Transverse colon (tissue), 4 donors: ENCODE measurements at regions not wholly inside any gene's neighbourhood (a gene's known extent, or its start where the extent isn't known, plus 50 kb on each side); places are given as distances from the start of the nearest gene placed in this dataset.
A peak's percentile ranks its signal among the peaks of the same experiment; 100 is the strongest.

ENCODE experiments used
- DNase-seq: peaks from one replicate; pipeline ENCODE4 v3.0.0-alpha.2; 2019
- H3K27ac ChIP-seq, 4 donors: fragments of 200-600 bp; sonication (generic); 2 replicates each; pipeline ENCODE4 v1.5.1; 2016 to 2018; ENCODE audit warnings: inconsistent platforms in 4 of 4
- H3K27me3 ChIP-seq: fragments of 200-600 bp; sonication (generic); 2 replicates; pipeline ENCODE4 v1.5.1; 2017; ENCODE audit warnings: inconsistent platforms
- H3K36me3 ChIP-seq, 4 donors: fragments of 200-600 bp; sonication (generic); 2 replicates each; pipeline ENCODE4 v1.5.1; 2017 to 2019; ENCODE audit warnings: inconsistent platforms in 4 of 4
- H3K4me1 ChIP-seq, 4 donors: fragments of 200-600 bp; sonication (generic); 2 replicates each; pipeline ENCODE4 v1.5.1; 2017 to 2020; ENCODE audit warnings: inconsistent platforms in 4 of 4
- H3K4me3 ChIP-seq, 4 donors: fragments of 200-600 bp; sonication (generic); 1 replicate in 1 of 4; 2 replicates in 3 of 4; pipeline versions ENCODE4 v1.5.1 to v1.6.1; 2017 to 2019; ENCODE audit warnings: inconsistent platforms in 4 of 4
- H3K9me3 ChIP-seq, 2 donors: fragments of 200-600 bp; sonication (generic); 2 replicates each; pipeline ENCODE4 v1.5.1; 2017 to 2019; ENCODE audit warnings: inconsistent platforms in 2 of 2
- EP300 ChIP-seq: sonication (generic); formaldehyde crosslinking; IDR thresholded peaks from one replicate; pipeline ENCODE4 v1.6.1; 2017; ENCODE audit warnings: antibody characterized with exemption, low read depth
- POLR2A ChIP-seq: fragments of 450-650 bp; IDR thresholded peaks from one replicate; pipeline ENCODE4 v1.6.1; 2016; ENCODE audit warnings: antibody characterized with exemption, mild to moderate bottlenecking, moderate library complexity
- POLR2AphosphoS5 ChIP-seq, 3 donors: sonication (generic); formaldehyde crosslinking; IDR thresholded peaks; one replicate each; pipeline ENCODE4 v1.6.1; 2016; ENCODE audit warnings: antibody characterized with exemption in 3 of 3
- WGBS, 2 donors: methylation state at CpG; one replicate each; pipeline ENCODE4 v1.1.5; 2018; ENCODE audit warnings: low coverage in 1 of 2; 5-methylcytosine and 5-hydroxymethylcytosine counted together
- in situ Hi-C, 4 donors: fragments of 200-750 bp; cut with MboI; loops; one replicate each; pipeline versions ENCODE4 v1.15.0 to v1.15.1; 2017; ENCODE audit warnings: low sequenced_read_pairs in 3 of 4, low pct_ligation_motif_present in 1 of 4, low pct_unique_long_range_greater_than_20kb in 1 of 4
- intact Hi-C: fragments of 100-400 bp; cut with DNase I; formaldehyde crosslinking; loops from one replicate; pipeline ENCODE4 v1.15.1; 2023; ENCODE audit warnings: low total_unique reads
- TF ChIP-seq, protein P1 (sequence below), 5 experiments: fragments of 200-600 bp in 3 of 5; fragments of 450-650 bp in 2 of 5; sonication (generic) in 3 of 5; IDR thresholded peaks; 1 replicate in 2 of 5; 2 replicates in 3 of 5; pipeline ENCODE4 v1.5.1; 2016 to 2017; ENCODE audit warnings: antibody characterized with exemption in 5 of 5, inconsistent platforms in 3 of 5, mild to moderate bottlenecking in 2 of 5, moderate library complexity in 1 of 5

DNA sequence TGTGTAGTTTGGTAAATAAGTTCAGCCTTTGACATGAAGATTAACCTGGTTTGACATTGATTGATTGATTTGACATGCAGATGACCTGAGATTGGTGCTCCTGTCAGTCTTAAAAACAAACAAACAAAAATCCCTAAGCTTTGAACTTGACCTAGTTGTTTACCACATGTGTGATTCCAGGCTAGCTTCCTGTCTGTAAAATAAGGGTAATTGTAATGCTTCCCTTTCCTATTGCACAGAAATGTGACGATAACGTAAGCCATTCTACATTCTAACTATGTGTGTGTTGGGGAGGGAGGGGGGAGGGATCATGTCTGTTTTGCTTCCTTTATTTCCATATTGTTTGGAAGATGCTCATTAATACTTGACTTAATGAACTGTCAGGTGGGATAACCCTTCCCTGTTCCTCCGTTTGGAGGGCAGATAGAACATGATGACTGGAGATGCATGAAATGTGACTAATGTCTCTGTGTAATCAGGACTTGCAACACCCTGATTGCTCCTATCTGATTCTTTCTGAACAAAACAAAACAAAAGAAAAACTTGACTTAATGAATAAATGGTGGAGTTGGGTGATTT is 106.1 kb upstream of the CLMP start:
- DNase-seq: no peak
- H3K4me1 ChIP-seq: peaks cover 8 to 13% (median 10%) of the 10 kb centered on the region in 4 donors
- no peak overlapping the region for H3K27ac ChIP-seq
- peaks cover 28% of the 10 kb centered on the region for H3K27me3 ChIP-seq
- WGBS, 2 donors: 46 to 59% methylated on average over 3 of the region's 3 CpGs
- intact Hi-C loops: loop anchor here (5.0 kb wide), 1 partner anchor 176 kb away; no protein-coding TSS in a partner anchor
- no peaks in the 10 kb centered on the region for H3K9me3 ChIP-seq
- TF ChIP-seq, protein P1, sequence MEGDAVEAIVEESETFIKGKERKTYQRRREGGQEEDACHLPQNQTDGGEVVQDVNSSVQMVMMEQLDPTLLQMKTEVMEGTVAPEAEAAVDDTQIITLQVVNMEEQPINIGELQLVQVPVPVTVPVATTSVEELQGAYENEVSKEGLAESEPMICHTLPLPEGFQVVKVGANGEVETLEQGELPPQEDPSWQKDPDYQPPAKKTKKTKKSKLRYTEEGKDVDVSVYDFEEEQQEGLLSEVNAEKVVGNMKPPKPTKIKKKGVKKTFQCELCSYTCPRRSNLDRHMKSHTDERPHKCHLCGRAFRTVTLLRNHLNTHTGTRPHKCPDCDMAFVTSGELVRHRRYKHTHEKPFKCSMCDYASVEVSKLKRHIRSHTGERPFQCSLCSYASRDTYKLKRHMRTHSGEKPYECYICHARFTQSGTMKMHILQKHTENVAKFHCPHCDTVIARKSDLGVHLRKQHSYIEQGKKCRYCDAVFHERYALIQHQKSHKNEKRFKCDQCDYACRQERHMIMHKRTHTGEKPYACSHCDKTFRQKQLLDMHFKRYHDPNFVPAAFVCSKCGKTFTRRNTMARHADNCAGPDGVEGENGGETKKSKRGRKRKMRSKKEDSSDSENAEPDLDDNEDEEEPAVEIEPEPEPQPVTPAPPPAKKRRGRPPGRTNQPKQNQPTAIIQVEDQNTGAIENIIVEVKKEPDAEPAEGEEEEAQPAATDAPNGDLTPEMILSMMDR (IDR thresholded peaks at IDR 0.05): no peak
- no peak for TF ChIP-seq POLR2A
- no peak for TF ChIP-seq POLR2AphosphoS5 (IDR thresholded peaks at IDR 0.05)
- no peaks in the 10 kb centered on the region for H3K36me3 ChIP-seq
- H3K4me3 ChIP-seq: peak overlapping the region in 1 of 4 donors; percentile 54
- in situ Hi-C loops: loop anchor here in 3 of 4 donors (10.0 to 25.0 kb wide), 2 partner anchors 184 to 186 kb away; no protein-coding TSS in a partner anchor

DNA sequence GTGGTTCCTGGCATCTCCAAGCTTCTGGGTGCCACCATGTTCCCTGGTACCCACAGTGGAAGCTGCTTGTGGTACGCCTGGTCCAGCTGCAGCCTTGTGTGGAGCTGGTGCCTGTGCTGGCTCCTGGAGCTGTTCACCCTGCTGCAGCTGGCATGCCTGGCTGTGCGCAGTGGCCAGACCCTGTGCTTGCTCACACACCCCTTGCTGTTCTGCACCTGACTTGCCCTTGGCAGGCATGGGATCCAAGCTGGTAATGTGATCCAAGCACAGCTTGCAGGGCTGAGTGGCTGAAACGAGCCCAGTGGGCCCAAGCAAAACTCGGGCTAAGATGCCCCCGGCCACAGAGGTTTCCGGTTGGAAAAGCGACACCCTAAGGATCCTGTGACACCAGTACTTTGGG is 104.7 kb upstream of the CLMP start:
- H3K27ac ChIP-seq: no peak overlapping the region
- TF ChIP-seq EP300: no peak
- TF ChIP-seq, protein P1 (IDR thresholded peaks at IDR 0.05): no peak
- TF ChIP-seq POLR2A: no peak
- no peak for TF ChIP-seq POLR2AphosphoS5 (IDR thresholded peaks at IDR 0.05)
- in situ Hi-C loops: loop anchor here in 3 of 4 donors (10.0 to 25.0 kb wide), 2 partner anchors 185 to 188 kb away; no protein-coding TSS in a partner anchor
- no peak for DNase-seq
- peaks cover 28% of the 10 kb centered on the region for H3K27me3 ChIP-seq
- no peak overlapping the region for H3K4me3 ChIP-seq
- 99% methylated on average over 7 of the region's 7 CpGs; no CpG with 5 or more reads in 1 of the 2 donors for WGBS, 2 donors
- no peaks in the 10 kb centered on the region for H3K9me3 ChIP-seq
- no peaks in the 10 kb centered on the region for H3K36me3 ChIP-seq
- intact Hi-C loops: loop anchor here (5.0 kb wide), 2 partner anchors 178 to 567 kb away; no protein-coding TSS in a partner anchor
- H3K4me1 ChIP-seq: peaks cover 8 to 13% (median 10%) of the 10 kb centered on the region in 4 donors

DNA sequence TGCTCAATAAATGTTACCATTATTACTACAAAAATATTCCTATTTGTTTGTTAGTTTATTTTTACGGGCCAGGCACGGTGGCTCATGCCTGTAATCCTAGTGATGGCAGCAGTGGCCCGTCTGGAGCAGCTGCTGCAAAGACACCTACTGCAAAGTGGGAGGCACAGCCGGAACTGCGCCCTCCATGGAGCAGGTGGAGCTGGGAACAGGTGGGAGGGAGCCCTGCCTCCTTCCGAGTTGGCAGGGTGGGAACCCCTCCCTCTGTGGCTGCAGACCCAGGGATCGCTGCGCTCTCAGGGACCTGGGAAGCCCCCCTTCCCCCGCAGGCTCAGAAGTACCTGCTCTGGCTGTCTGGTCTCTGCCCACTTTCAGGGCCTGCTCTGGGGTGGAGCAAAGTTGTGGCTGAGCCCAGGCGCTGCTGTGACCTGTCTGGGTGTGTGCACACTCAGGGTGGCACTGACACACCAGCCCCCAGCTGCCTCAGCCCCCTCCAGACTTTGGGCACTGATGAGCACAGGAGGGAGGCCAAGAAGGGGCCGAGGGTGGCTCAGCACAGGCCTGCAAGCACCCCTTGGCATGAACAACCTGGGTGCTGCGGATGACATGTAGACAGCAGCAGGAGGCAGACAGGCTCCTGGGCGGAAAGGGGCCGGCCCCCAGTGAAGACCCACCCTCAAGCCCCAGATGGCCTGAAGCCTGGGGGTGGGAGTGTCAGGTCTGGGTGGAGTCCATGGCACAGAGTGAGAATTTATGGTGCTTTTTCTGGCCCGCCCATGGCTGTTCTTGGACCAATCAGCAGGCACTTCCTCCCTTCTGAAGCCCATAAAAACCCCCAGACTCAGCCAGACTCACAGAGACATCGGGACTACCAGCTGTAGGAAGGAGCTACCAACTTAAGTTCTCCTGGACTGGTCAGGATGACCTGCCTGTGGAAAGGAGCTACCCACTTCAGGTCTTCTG is 103.7 kb upstream of the CLMP start:
- Histone ChIP-seq H3K27me3 (peaks cover 28% of the 10 kb centered on the region), H3K9me3 (no peaks in the 10 kb centered on the region), H3K4me3 (no peak overlapping the region), H3K36me3 (no peaks in the 10 kb centered on the region), H3K4me1 (peaks cover 8 to 13% (median 10%) of the 10 kb centered on the region in 4 donors), H3K27ac (no peak overlapping the region)
- in situ Hi-C loops: no loop called here
- WGBS, 2 donors: 66 to 84% methylated on average over 2 to 15 of the region's 16 CpGs
- TF ChIP-seq POLR2AphosphoS5 (IDR thresholded peaks at IDR 0.05): no peak
- no peak for TF ChIP-seq POLR2A
- TF ChIP-seq, protein P1 (IDR thresholded peaks at IDR 0.05): no peak
- TF ChIP-seq EP300: no peak
- intact Hi-C loops: loop anchor here (5.0 kb wide), 1 partner anchor 566 kb away; no protein-coding TSS in a partner anchor
- DNase-seq: no peak

DNA sequence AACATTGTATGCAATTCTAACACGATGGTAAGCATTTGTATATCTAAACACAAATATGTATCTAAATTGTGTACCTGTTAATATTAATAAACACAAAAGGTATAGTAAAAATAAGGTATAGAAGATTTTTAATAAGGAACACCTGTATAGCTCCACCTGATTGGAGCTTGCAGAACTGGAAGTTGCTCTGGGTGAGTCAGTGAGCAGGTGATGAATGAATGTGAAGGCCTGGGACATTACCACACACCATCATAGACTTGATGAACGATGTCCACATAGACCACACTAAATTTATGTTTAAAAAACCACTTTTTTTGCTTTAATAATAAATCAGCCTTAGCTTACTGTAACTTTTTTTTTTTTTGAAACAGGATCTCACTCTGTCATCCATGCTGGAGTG is 97.6 kb upstream of the CLMP start:
- in situ Hi-C loops (no loop called here), intact Hi-C loops (no loop called here)
- Histone ChIP-seq H3K27ac (no peak overlapping the region), H3K4me3 (no peak overlapping the region), H3K36me3 (no peaks in the 10 kb centered on the region), H3K27me3 (no peaks in the 10 kb centered on the region), H3K4me1 (no peaks in the 10 kb centered on the region), H3K9me3 (no peaks in the 10 kb centered on the region)
- TF ChIP-seq POLR2A: no peak
- TF ChIP-seq EP300: no peak
- no peak for TF ChIP-seq POLR2AphosphoS5 (IDR thresholded peaks at IDR 0.05)
- TF ChIP-seq, protein P1 (IDR thresholded peaks at IDR 0.05): no peak
- no peak for DNase-seq
- 81 to 83% methylated on average over 2 of the region's 2 CpGs for WGBS, 2 donors
